ENCODE measurements at regions not wholly inside any gene's neighbourhood (a gene's known extent, or its start where the extent isn't known, plus 50 kb on each side); places are given as distances from the start of the nearest gene placed in this dataset.

DNA sequence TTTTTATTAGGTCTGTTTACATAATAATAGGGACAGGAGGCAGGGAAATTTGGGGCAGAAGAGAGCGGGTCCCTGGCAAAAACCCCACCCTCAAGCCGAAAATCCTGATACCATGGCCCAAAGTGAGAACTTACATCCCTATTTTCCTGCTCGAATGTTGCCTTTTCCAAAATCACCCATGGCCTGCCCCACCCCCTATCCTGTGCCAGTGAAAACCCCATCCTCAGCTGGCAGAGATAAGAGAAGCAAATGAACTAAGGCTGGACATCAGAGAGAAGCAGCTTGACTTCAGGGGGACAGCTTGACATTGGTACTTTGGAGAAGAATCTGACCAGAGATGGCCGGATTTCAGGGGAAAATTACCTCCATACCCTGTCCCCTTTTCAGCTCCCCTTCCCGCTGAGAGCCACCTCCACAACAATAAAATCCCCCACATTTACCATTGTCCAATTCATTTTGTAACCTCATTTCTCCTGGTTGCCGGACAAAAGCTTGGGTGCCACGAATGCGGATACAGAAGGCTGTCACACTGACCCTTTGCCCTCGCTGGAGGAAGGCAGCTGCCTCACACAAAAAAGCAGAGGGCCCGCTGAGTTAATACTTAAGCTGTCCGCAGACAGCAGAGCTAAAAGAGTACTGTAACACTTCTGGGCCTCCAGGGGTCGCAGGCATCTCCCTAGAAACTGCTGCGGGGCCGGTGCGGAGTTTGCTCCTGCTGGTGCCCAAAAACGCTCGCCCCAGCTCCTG, 196.2 kb downstream of the SNCA start:
- Histone ChIP-seq H3K4me3 (ENCODE audit: low read depth, low read length) (no peak overlapping the region), H3K9me3 (ENCODE audit: control insufficient read depth, insufficient read depth, low read length) (no peaks in the 10 kb centered on the region), H3K36me3 (ENCODE audit: control insufficient read depth, insufficient read depth, low read length) (no peaks in the 10 kb centered on the region), H3K4me1 (ENCODE audit: control insufficient read depth, insufficient read depth, low read length) (peaks cover 5% of the 10 kb centered on the region), H3K27ac (ENCODE audit: low read depth, low read length) (no peak overlapping the region), H3K27me3 (ENCODE audit: control insufficient read depth, insufficient read depth, low read length) (no peaks in the 10 kb centered on the region)
- WGBS (ENCODE audit: insufficient coverage) = 15% methylated on average over 14 of the region's 17 CpGs
- DNase-seq (ENCODE audit: low read depth in 4 of 6, low spot score in 6 of 6) = peak in 2 of 6 donors; percentile 37 to 69

DNA sequence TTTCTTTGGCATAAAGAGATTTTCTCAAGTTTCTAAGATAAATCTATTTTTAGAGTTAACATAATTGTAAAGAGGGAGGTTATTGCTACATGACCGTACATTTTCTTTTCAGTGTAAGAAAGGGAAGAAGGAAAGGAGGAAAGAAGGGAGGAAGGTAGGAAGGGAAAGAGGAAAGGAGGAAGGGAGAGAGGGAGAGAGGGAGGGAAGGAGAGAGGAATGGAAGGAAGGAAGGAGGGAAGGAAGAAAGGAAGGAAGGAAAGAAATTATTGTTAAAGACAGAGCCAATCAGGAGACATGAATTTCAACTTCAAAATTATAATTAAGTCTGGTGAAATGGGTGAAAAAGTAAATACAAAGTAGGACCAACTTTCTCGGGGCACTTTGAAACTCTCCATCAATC, 197.6 kb downstream of the SNCA start:
- DNase-seq (ENCODE audit: low read depth in 4 of 6, low spot score in 6 of 6) = no peak
- H3K9me3 ChIP-seq (ENCODE audit: control insufficient read depth, insufficient read depth, low read length) = no peaks in the 10 kb centered on the region
- no peaks in the 10 kb centered on the region for H3K27me3 ChIP-seq (ENCODE audit: control insufficient read depth, insufficient read depth, low read length)
- no peak overlapping the region for H3K27ac ChIP-seq (ENCODE audit: low read depth, low read length)
- H3K36me3 ChIP-seq (ENCODE audit: control insufficient read depth, insufficient read depth, low read length) = no peaks in the 10 kb centered on the region
- WGBS (ENCODE audit: insufficient coverage) = 80% methylated on average over 1 of the region's 2 CpGs
- peaks cover 5% of the 10 kb centered on the region for H3K4me1 ChIP-seq (ENCODE audit: control insufficient read depth, insufficient read depth, low read length)
- H3K4me3 ChIP-seq (ENCODE audit: low read depth, low read length) = no peak overlapping the region

DNA sequence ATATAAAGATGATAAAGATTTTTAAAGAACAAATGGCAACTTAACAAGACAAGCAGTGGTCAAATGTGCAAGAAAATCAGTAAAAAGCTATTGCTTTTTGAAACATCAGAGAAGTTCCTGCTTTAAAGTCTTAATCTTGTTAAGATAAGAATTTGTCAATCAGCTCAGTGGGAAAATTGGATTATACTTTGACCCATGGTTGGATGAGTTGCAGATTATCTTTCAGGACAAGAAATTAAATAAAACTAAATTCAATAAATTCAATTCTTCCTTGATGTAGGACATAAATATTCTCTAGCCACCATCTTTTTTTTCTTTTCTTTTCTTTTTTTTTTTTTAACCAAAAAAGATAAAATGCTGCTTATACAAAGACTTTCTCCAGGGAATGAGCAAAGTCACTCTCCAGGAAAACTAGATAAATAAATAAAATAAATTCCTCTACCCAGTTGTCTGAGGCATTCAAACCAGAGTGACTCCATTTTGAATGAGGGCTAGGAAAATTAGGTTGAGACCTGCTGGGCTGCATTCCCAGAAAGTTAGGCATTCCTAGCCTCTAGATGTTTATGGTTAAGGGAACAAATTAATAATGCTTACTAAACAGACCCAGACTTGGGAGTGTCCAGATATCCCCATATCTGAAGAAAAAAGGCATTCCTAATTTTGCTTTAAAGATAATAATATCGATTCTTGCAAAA, 211.2 kb downstream of the SNCA start:
- Histone ChIP-seq H3K4me3 (ENCODE audit: low read depth, low read length) (no peak overlapping the region), H3K36me3 (ENCODE audit: control insufficient read depth, insufficient read depth, low read length) (no peaks in the 10 kb centered on the region), H3K27me3 (ENCODE audit: control insufficient read depth, insufficient read depth, low read length) (no peaks in the 10 kb centered on the region), H3K27ac (ENCODE audit: low read depth, low read length) (no peak overlapping the region), H3K4me1 (ENCODE audit: control insufficient read depth, insufficient read depth, low read length) (no peaks in the 10 kb centered on the region), H3K9me3 (ENCODE audit: control insufficient read depth, insufficient read depth, low read length) (no peaks in the 10 kb centered on the region)
- DNase-seq (ENCODE audit: low read depth in 4 of 6, low spot score in 6 of 6) = no peak
- WGBS (ENCODE audit: insufficient coverage) = no CpG with 5 or more reads among the region's 1 CpG

DNA sequence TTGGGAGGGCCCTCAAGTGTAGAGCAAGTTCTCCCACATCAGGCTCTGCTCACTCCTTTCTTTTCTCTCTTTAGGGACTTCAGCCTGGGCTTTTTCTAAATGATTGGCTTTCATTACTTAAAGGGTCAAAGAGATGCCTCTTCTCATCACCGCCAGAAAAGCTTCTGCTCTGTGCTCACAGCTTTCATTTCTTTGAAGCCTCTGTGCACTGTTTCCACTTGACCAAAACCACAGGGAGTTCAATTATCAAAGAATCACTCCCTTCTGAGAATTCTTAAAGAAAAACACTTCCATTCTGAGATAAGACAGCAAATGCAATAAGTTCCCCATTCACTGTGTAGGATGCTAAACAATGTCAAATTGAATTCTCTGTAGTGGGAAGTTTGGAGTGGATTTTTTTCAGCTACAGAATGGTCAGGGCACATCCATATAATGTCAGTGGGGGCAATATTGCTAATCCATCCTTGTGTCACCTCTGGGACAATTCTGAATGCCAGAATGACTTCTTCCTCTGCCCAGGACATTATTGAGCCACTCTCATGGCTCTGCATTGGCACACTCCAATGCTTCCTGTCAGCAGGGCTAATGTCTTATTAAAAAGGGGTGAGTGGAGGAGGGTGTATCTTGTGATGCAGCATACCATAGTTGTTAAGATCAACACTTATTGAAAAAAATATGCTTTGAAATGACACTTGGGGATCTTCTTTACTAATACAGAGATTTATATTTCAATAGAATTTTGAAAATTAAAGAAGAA, 217.6 kb downstream of the SNCA start:
- Histone ChIP-seq H3K4me1 (ENCODE audit: control insufficient read depth, insufficient read depth, low read length) (no peaks in the 10 kb centered on the region), H3K27me3 (ENCODE audit: control insufficient read depth, insufficient read depth, low read length) (no peaks in the 10 kb centered on the region), H3K4me3 (ENCODE audit: low read depth, low read length) (no peak overlapping the region), H3K27ac (ENCODE audit: low read depth, low read length) (no peak overlapping the region), H3K36me3 (ENCODE audit: control insufficient read depth, insufficient read depth, low read length) (no peaks in the 10 kb centered on the region), H3K9me3 (ENCODE audit: control insufficient read depth, insufficient read depth, low read length) (no peaks in the 10 kb centered on the region)
- WGBS (ENCODE audit: insufficient coverage) = no CpG with 5 or more reads among the region's 1 CpG
- peak in 2 of 6 donors; percentile 26 to 30 for DNase-seq (ENCODE audit: low read depth in 4 of 6, low spot score in 6 of 6)

DNA sequence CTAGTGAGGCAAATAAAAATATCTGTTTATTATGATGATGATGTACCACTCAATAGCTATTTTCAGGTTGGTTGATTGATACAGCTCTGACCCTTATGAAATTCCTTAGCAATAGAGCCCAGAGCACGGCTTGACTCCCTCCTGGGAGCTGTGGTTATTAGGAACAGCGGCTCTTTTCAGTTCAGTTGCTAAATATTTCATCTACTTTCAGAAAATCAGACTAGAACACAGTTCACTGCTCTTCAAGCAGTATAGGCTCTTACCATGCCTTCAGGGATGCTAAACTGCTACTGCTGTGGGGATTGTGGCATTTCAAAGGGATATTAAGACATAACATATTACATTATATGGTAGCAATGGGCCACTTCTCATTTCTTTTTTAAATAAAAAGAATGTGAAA, 218.8 kb downstream of the SNCA start:
- Histone ChIP-seq H3K9me3 (ENCODE audit: control insufficient read depth, insufficient read depth, low read length) (no peaks in the 10 kb centered on the region), H3K27me3 (ENCODE audit: control insufficient read depth, insufficient read depth, low read length) (no peaks in the 10 kb centered on the region), H3K4me1 (ENCODE audit: control insufficient read depth, insufficient read depth, low read length) (no peaks in the 10 kb centered on the region), H3K27ac (ENCODE audit: low read depth, low read length) (no peak overlapping the region), H3K36me3 (ENCODE audit: control insufficient read depth, insufficient read depth, low read length) (no peaks in the 10 kb centered on the region), H3K4me3 (ENCODE audit: low read depth, low read length) (no peak overlapping the region)
- no CpG with 5 or more reads among the region's 2 CpGs for WGBS (ENCODE audit: insufficient coverage)
- DNase-seq (ENCODE audit: low read depth in 4 of 6, low spot score in 6 of 6) = peak in 1 of 6 donors; percentile 50

DNA sequence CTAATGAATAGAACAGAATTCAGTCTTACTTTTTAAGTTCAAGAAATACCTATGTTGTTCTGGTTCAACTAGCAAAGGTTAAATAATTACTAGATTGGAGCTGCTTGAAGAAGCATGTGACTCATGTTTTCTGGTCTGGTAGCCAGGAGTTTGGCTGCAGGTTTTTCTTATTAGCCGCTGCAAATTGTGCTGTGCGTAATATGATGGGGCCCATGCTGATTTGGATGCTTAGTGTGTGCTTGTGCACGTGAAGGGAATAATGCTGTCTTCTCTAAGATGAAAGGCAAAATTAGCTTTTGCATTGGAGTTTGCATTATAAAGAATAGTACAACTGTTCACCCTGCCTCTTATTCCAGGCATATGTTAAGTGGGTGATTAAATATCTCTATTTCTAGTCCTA, 219.6 kb downstream of the SNCA start:
- 50% methylated on average over 2 of the region's 3 CpGs for WGBS (ENCODE audit: insufficient coverage)
- Histone ChIP-seq H3K36me3 (ENCODE audit: control insufficient read depth, insufficient read depth, low read length) (no peaks in the 10 kb centered on the region), H3K4me3 (ENCODE audit: low read depth, low read length) (no peak overlapping the region), H3K4me1 (ENCODE audit: control insufficient read depth, insufficient read depth, low read length) (no peaks in the 10 kb centered on the region), H3K27me3 (ENCODE audit: control insufficient read depth, insufficient read depth, low read length) (no peaks in the 10 kb centered on the region), H3K27ac (ENCODE audit: low read depth, low read length) (no peak overlapping the region), H3K9me3 (ENCODE audit: control insufficient read depth, insufficient read depth, low read length) (no peaks in the 10 kb centered on the region)
- peak in 2 of 6 donors; percentile 24 to 72 for DNase-seq (ENCODE audit: low read depth in 4 of 6, low spot score in 6 of 6)

DNA sequence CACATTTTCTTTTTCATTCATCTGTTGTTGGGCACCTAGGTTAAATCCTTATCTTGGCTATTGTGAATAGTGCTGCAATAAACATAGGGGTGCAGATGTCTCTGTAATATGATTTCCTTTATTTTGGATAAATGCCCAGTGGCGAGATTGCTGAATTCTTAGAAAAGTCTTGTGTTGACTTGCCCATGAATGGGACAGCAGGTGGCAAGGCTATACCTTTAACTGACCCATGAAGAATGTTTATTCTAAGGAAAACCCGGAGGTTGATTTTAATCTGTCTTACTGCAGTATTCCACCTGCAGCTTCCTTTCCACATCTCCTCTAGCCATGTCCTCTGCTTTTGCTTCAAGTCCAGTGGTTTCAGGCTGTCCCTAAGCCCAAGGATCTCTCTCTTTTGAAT, 220.6 kb downstream of the SNCA start:
- no peak for DNase-seq (ENCODE audit: low read depth in 4 of 6, low spot score in 6 of 6)
- Histone ChIP-seq H3K4me3 (ENCODE audit: low read depth, low read length) (no peak overlapping the region), H3K36me3 (ENCODE audit: control insufficient read depth, insufficient read depth, low read length) (no peaks in the 10 kb centered on the region), H3K27ac (ENCODE audit: low read depth, low read length) (no peak overlapping the region), H3K4me1 (ENCODE audit: control insufficient read depth, insufficient read depth, low read length) (no peaks in the 10 kb centered on the region), H3K9me3 (ENCODE audit: control insufficient read depth, insufficient read depth, low read length) (no peaks in the 10 kb centered on the region), H3K27me3 (ENCODE audit: control insufficient read depth, insufficient read depth, low read length) (no peaks in the 10 kb centered on the region)
- no CpG with 5 or more reads among the region's 2 CpGs for WGBS (ENCODE audit: insufficient coverage)

DNA sequence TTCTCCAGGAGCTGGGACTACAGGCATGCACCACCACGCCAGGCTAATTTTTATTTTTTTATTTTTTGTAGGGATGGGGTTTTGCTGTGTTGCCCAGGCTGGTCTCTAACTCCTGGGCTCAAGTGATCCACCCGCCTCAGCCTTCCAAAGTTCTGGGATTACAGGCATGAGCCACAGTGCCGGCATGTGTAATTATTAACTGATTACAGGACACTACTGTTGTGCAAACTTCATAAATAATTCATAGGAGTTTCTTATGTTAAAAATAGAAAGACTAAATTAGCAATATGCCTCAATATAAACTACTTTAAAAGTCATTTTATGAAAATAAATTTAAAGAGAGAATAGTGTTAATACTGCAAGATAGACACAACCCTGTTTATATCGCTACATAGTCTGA, 221.9 kb downstream of the SNCA start:
- DNase-seq (ENCODE audit: low read depth in 4 of 6, low spot score in 6 of 6) = no peak
- Histone ChIP-seq H3K27me3 (ENCODE audit: control insufficient read depth, insufficient read depth, low read length) (no peaks in the 10 kb centered on the region), H3K9me3 (ENCODE audit: control insufficient read depth, insufficient read depth, low read length) (no peaks in the 10 kb centered on the region), H3K4me1 (ENCODE audit: control insufficient read depth, insufficient read depth, low read length) (no peaks in the 10 kb centered on the region), H3K36me3 (ENCODE audit: control insufficient read depth, insufficient read depth, low read length) (no peaks in the 10 kb centered on the region), H3K4me3 (ENCODE audit: low read depth, low read length) (no peak overlapping the region), H3K27ac (ENCODE audit: low read depth, low read length) (no peak overlapping the region)
- no CpG with 5 or more reads among the region's 4 CpGs for WGBS (ENCODE audit: insufficient coverage)

DNA sequence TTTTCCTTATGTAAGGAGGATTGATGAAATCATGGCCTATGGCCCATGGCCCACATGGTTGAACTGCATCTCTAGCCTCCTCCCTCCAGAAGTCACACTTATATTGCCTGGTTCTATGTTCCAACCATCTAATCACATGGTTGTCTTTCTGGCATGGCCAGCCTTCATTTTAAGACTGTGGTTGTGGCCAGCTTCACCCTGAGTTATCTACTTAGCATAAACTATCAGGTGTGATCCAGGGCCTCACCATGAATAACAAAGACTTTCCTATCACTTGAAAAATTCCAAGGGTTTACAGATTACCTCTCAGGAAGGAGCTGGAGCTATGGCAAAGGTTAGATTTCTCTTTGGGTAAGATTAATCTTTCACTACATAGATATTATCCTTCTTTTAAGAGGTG, 222.8 kb downstream of the SNCA start:
- Histone ChIP-seq H3K4me3 (ENCODE audit: low read depth, low read length) (no peak overlapping the region), H3K27ac (ENCODE audit: low read depth, low read length) (no peak overlapping the region), H3K36me3 (ENCODE audit: control insufficient read depth, insufficient read depth, low read length) (no peaks in the 10 kb centered on the region), H3K27me3 (ENCODE audit: control insufficient read depth, insufficient read depth, low read length) (no peaks in the 10 kb centered on the region), H3K4me1 (ENCODE audit: control insufficient read depth, insufficient read depth, low read length) (no peaks in the 10 kb centered on the region), H3K9me3 (ENCODE audit: control insufficient read depth, insufficient read depth, low read length) (no peaks in the 10 kb centered on the region)
- DNase-seq (ENCODE audit: low read depth in 4 of 6, low spot score in 6 of 6) = no peak

Measured in spinal cord (tissue), 9 donors.